ENCODE measurements at regions not wholly inside any gene's neighbourhood (a gene's known extent, or its start where the extent isn't known, plus 50 kb on each side); places are given as distances from the start of the nearest gene placed in this dataset.

DNA sequence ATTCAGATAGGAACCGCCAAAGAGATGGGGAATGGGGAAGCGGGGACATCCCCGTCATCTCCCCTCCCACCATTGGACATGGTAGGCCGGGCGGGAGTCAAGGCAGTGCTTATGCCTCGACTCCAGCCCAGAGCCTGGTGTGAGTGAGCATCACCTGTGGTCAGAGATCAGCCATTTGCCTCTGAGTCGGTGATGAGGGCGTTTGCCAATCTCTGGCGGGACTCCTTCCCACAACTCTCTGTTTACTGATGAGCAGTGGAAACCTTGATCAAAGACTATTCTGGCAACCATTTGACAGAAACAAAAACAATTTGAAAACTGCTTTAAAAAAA is 63.9 kb upstream of the HES1 start:
- TF ChIP-seq, protein P1, sequence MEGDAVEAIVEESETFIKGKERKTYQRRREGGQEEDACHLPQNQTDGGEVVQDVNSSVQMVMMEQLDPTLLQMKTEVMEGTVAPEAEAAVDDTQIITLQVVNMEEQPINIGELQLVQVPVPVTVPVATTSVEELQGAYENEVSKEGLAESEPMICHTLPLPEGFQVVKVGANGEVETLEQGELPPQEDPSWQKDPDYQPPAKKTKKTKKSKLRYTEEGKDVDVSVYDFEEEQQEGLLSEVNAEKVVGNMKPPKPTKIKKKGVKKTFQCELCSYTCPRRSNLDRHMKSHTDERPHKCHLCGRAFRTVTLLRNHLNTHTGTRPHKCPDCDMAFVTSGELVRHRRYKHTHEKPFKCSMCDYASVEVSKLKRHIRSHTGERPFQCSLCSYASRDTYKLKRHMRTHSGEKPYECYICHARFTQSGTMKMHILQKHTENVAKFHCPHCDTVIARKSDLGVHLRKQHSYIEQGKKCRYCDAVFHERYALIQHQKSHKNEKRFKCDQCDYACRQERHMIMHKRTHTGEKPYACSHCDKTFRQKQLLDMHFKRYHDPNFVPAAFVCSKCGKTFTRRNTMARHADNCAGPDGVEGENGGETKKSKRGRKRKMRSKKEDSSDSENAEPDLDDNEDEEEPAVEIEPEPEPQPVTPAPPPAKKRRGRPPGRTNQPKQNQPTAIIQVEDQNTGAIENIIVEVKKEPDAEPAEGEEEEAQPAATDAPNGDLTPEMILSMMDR (IDR thresholded peaks at IDR 0.05; ENCODE audit: borderline replicate concordance, extremely low read depth, low read length, poor library complexity, severe bottlenecking): no peak
- TF ChIP-seq EZH2 (IDR thresholded peaks at IDR 0.05; ENCODE audit: borderline replicate concordance, low read depth, low read length, severe bottlenecking): no peak
